ENCODE measurements at regions not wholly inside any gene's neighbourhood (a gene's known extent, or its start where the extent isn't known, plus 50 kb on each side); places are given as distances from the start of the nearest gene placed in this dataset.

- Mint-ChIP-seq H3K27ac (no peak overlapping the region), H3K9me3 (peaks cover 2 to 4% of the 10 kb centered on the region in 2 donors), H3K4me3 (no peak overlapping the region), H3K36me3 (ENCODE audit: insufficient read depth in 2 of 2) (no peaks in the 10 kb centered on the region), H3K27me3 (ENCODE audit: low read depth) (no peaks in the 10 kb centered on the region), H3K4me1 (ENCODE audit: low read depth) (no peaks in the 10 kb centered on the region)
- ATAC-seq (replicated peaks in 1 of 2) = no peak
- no peak for DNase-seq
These were observed 77.4 kb upstream of the TMPRSS2 start for GRCh38 chr21:41585199-41585994.

- no peaks in the 10 kb centered on the region for H3K36me3 Mint-ChIP-seq (ENCODE audit: insufficient read depth in 2 of 2)
- no peaks in the 10 kb centered on the region for H3K4me1 Mint-ChIP-seq (ENCODE audit: low read depth)
- H3K27me3 Mint-ChIP-seq (ENCODE audit: low read depth) = no peaks in the 10 kb centered on the region
- no peak for DNase-seq
- H3K27ac Mint-ChIP-seq = no peak overlapping the region
- no peak overlapping the region for H3K4me3 Mint-ChIP-seq
- no peak for ATAC-seq (replicated peaks in 1 of 2)
- peaks cover 2 to 4% of the 10 kb centered on the region in 2 donors for H3K9me3 Mint-ChIP-seq
These were observed 76.7 kb upstream of the TMPRSS2 start for GRCh38 chr21:41584603-41585176.

GRCh38 chr21:41583274-41583790, 75.4 kb upstream of the TMPRSS2 start:
- DNase-seq (no peak), ATAC-seq (replicated peaks in 1 of 2) (no peak)
- Mint-ChIP-seq H3K36me3 (ENCODE audit: insufficient read depth in 2 of 2) (no peaks in the 10 kb centered on the region), H3K4me1 (ENCODE audit: low read depth) (no peaks in the 10 kb centered on the region), H3K9me3 (no peaks in the 10 kb centered on the region), H3K27me3 (ENCODE audit: low read depth) (no peaks in the 10 kb centered on the region), H3K4me3 (no peak overlapping the region), H3K27ac (no peak overlapping the region)

- Mint-ChIP-seq H3K4me1 (ENCODE audit: low read depth) (no peaks in the 10 kb centered on the region), H3K36me3 (ENCODE audit: insufficient read depth in 2 of 2) (peaks cover 2% of the 10 kb centered on the region in 2 donors), H3K27me3 (ENCODE audit: low read depth) (no peaks in the 10 kb centered on the region), H3K9me3 (peaks cover 2 to 3% of the 10 kb centered on the region in 2 donors), H3K4me3 (no peak overlapping the region), H3K27ac (no peak overlapping the region)
- DNase-seq = no peak
- no peak for ATAC-seq (replicated peaks in 1 of 2)
These were observed 74.9 kb upstream of the TMPRSS2 start for GRCh38 chr21:41582866-41583265.

GRCh38 chr21:41582298-41582840, 74.4 kb upstream of the TMPRSS2 start:
- Mint-ChIP-seq H3K9me3 (peaks cover 3 to 4% of the 10 kb centered on the region in 2 donors), H3K4me3 (no peak overlapping the region), H3K27ac (no peak overlapping the region), H3K36me3 (ENCODE audit: insufficient read depth in 2 of 2) (peaks cover 2% of the 10 kb centered on the region in 2 donors), H3K4me1 (ENCODE audit: low read depth) (no peaks in the 10 kb centered on the region), H3K27me3 (ENCODE audit: low read depth) (no peaks in the 10 kb centered on the region)
- ATAC-seq (replicated peaks in 1 of 2) (no peak), DNase-seq (no peak)

- Mint-ChIP-seq H3K27ac (no peak overlapping the region), H3K9me3 (peaks cover 3 to 6% of the 10 kb centered on the region in 2 donors), H3K4me3 (no peak overlapping the region), H3K4me1 (ENCODE audit: low read depth) (no peaks in the 10 kb centered on the region), H3K27me3 (ENCODE audit: low read depth) (no peaks in the 10 kb centered on the region), H3K36me3 (ENCODE audit: insufficient read depth in 2 of 2) (peaks cover 2 to 4% of the 10 kb centered on the region in 2 donors)
- DNase-seq (no peak), ATAC-seq (replicated peaks in 1 of 2) (no peak)
These were observed 73.8 kb upstream of the TMPRSS2 start for GRCh38 chr21:41581592-41582228.

- ATAC-seq (replicated peaks in 1 of 2) = no peak
- Mint-ChIP-seq H3K9me3 (peaks cover 3 to 6% of the 10 kb centered on the region in 2 donors), H3K36me3 (ENCODE audit: insufficient read depth in 2 of 2) (peaks cover 2 to 4% of the 10 kb centered on the region in 2 donors), H3K27me3 (ENCODE audit: low read depth) (no peaks in the 10 kb centered on the region), H3K27ac (no peak overlapping the region), H3K4me3 (no peak overlapping the region), H3K4me1 (ENCODE audit: low read depth) (no peaks in the 10 kb centered on the region)
- no peak for DNase-seq
These were observed 73.0 kb upstream of the TMPRSS2 start for GRCh38 chr21:41580758-41581554.

- ATAC-seq (replicated peaks in 1 of 2) (no peak), DNase-seq (no peak)
- no peaks in the 10 kb centered on the region for H3K27me3 Mint-ChIP-seq (ENCODE audit: low read depth)
- peaks cover 3 to 6% of the 10 kb centered on the region in 2 donors for H3K9me3 Mint-ChIP-seq
- no peak overlapping the region for H3K4me3 Mint-ChIP-seq
- no peaks in the 10 kb centered on the region for H3K4me1 Mint-ChIP-seq (ENCODE audit: low read depth)
- no peak overlapping the region for H3K27ac Mint-ChIP-seq
- H3K36me3 Mint-ChIP-seq (ENCODE audit: insufficient read depth in 2 of 2) = peaks cover 2 to 4% of the 10 kb centered on the region in 2 donors
These were observed 71.7 kb upstream of the TMPRSS2 start for GRCh38 chr21:41579692-41580091.

GRCh38 chr21:41578716-41579115, 70.8 kb upstream of the TMPRSS2 start:
- H3K9me3 Mint-ChIP-seq = peaks cover 3 to 6% of the 10 kb centered on the region in 2 donors
- no peaks in the 10 kb centered on the region for H3K4me1 Mint-ChIP-seq (ENCODE audit: low read depth)
- no peak for ATAC-seq (replicated peaks in 1 of 2)
- H3K4me3 Mint-ChIP-seq = no peak overlapping the region
- no peak overlapping the region for H3K27ac Mint-ChIP-seq
- no peak for DNase-seq
- H3K27me3 Mint-ChIP-seq (ENCODE audit: low read depth) = no peaks in the 10 kb centered on the region
- peaks cover 2 to 4% of the 10 kb centered on the region in 2 donors for H3K36me3 Mint-ChIP-seq (ENCODE audit: insufficient read depth in 2 of 2)

GRCh38 chr21:41578083-41578482, 70.1 kb upstream of the TMPRSS2 start:
- H3K4me1 Mint-ChIP-seq (ENCODE audit: low read depth) = no peaks in the 10 kb centered on the region
- no peak for DNase-seq
- H3K4me3 Mint-ChIP-seq = no peak overlapping the region
- H3K27ac Mint-ChIP-seq = no peak overlapping the region
- H3K36me3 Mint-ChIP-seq (ENCODE audit: insufficient read depth in 2 of 2) = peaks cover 2 to 4% of the 10 kb centered on the region in 2 donors
- no peaks in the 10 kb centered on the region for H3K27me3 Mint-ChIP-seq (ENCODE audit: low read depth)
- H3K9me3 Mint-ChIP-seq = peaks cover 3 to 6% of the 10 kb centered on the region in 2 donors
- ATAC-seq (replicated peaks in 1 of 2) = no peak

- Mint-ChIP-seq H3K4me1 (ENCODE audit: low read depth) (no peaks in the 10 kb centered on the region), H3K36me3 (ENCODE audit: insufficient read depth in 2 of 2) (peaks cover 2 to 4% of the 10 kb centered on the region in 2 donors), H3K27ac (no peak overlapping the region), H3K9me3 (peaks cover 5 to 9% of the 10 kb centered on the region in 2 donors), H3K4me3 (no peak overlapping the region), H3K27me3 (ENCODE audit: low read depth) (no peaks in the 10 kb centered on the region)
- DNase-seq (no peak), ATAC-seq (replicated peaks in 1 of 2) (no peak)
These were observed 68.2 kb upstream of the TMPRSS2 start for GRCh38 chr21:41576013-41576615.

Data from activated T-cell treated with anti-CD3 and anti-CD28 coated beads, Interleukin-2, amount 50 U/mL, for 72 hours (primary cell).